NCI-H187 treated with DMSO at 0.1 percent for 48 hours (cell line): ENCODE measurements at regions not wholly inside any gene's neighbourhood (a gene's known extent, or its start where the extent isn't known, plus 50 kb on each side); places are given as distances from the start of the nearest gene placed in this dataset.
"Not testable (repeated sequence)": the region's sequence is repeated elsewhere in the genome, so short reads cannot be mapped to it uniquely, and the experiment has no call there.

Source experiments
- DNase-seq: peaks from one replicate; lab custom pipeline; 2025; lab: John Stamatoyannopoulos, UW

DNA sequence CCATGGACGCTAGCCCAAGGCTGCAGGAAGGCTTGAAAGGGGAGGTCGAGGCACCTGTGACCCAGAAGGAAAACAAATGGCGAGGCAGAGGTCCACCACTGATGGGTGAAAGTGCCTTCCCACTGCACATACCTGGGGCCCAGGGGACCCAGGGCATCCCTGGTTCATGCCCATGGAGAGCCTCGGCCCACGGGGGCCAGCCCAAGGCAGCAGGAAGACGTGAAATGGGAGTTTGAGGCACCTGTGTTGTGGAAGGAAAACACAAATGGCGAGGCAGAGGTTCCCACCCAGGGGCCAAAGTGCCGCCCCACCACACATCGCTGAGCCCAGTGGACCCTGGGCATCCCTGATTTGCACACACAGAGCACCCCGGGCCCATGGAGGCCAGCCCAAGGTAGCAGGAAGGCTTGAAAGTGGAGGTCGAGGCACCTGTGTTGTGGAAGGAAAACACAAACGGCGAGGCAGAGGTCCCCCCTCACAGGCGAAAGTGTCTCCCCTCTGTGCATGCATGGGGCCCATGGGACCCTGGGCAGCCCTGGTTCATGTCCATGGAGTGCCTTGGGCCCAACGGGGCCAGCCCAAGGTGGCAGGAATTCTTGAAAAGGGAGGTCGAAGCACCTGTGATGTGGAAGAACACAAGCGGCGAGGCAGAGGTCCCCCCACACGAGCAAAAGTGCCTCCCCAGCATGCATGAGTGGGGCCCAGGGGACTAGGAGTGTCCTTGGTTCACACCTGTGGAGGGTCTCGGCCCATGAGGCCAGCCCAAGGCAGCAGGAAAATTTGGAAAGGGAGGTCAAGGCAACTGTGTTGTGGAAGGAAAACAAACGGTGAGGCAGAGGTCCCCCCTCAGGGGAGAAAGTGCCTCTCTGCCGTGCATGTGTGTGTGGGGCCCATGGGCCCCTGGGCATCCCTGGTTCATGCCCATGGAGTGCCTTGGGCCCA, 383.3 kb downstream of the ALG10 start:
- no peak for DNase-seq

DNA sequence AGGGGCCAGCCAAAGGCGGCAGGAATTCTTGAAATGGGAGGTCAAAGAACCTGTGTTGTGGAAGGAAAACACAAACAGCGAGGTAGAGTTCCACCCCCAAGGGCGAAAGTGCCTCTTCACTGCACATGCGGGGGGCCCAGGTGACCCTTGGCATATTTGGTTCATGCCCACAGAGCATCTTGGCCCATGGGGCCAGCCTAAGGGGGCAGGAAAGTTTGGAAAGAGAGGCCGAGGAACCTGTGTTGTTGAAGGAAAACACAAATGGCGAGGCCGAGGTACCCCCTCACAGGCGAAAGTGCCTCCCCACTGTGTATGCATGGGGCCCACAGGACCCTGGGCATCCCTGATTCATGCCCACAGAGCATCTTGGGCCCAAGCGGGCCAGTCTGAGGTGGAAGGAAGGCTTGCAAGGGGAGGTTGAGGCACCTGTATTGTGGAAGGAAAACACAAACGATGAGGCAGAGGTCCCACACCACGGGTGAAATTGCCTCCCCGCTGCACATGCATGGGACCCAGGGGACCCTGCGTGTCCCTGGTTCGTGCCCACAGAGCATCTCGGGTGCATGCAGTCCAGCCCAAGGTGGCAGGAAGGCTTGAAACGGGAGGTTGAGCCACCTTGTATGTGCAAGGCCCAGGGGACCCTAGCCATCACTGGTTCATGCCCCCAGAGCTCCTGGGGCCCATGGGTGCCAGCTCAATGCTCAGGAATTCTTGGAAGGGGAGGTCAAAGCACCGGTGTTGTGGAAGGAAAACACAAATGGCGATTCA, 384.1 kb downstream of the ALG10 start:
- DNase-seq: no peak

DNA sequence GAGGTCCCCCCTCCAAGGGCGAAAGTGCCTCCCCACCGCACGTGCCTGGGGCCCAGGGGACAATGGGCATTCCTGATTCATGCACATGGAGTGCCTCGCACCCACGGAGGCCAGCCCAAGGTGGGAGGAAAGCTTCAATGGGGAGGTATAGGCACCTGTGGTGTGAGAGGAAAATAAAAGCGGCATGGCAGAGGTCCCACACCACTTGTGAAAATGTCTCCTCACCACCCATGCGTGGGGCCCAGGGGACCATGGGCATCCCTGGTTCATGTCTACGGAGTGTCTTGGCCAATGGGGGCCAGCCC, 384.7 kb downstream of the ALG10 start:
- DNase-seq: no peak

- no peak for DNase-seq
Observed at GRCh38 chr12:34407813-34408212, 385.5 kb downstream of the ALG10 start.

- DNase-seq: not testable (repeated sequence)
Observed at GRCh38 chr12:34431509-34431908, 409.2 kb downstream of the ALG10 start.
